IPS-18c (cell line): ENCODE measurements at regions not wholly inside any gene's neighbourhood (a gene's known extent, or its start where the extent isn't known, plus 50 kb on each side); places are given as distances from the start of the nearest gene placed in this dataset.
"Not testable (repeated sequence)": the region's sequence is repeated elsewhere in the genome, so short reads cannot be mapped to it uniquely, and the experiment has no call there.

Experiments used
- H3K4me3 ChIP-seq: 2 replicates; pipeline ENCODE4 v1.7.0; 2013; ENCODE audit warnings: low read depth, mild to moderate bottlenecking, low read length, moderate library complexity; ENCODE audit not compliant: insufficient read depth
- H3K9me3 ChIP-seq: one replicate; pipeline ENCODE4 v1.6.1; 2013; ENCODE audit warnings: mild to moderate bottlenecking, low read length, moderate library complexity; ENCODE audit not compliant: control insufficient read depth, insufficient read depth

DNA sequence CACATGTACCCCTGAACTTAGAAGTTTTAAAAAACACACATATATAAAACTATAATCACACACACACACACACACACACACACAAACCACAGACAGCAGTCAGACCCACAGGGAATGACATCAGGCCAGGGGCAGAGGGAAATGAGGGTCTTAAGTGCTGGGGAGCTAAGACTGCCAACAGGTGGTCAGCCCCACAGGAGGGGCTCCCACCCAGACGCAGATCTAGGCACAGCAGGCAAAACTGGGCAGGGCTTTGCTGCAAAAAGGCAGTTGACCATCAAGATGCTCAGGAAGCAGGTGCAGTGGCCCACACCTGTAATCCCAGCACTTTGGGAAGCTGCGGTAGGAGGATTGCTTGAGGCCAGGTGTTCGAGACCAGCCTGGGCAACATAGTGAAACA, 121.0 kb upstream of the LSM14A start:
- H3K4me3 ChIP-seq: no peak overlapping the region
- H3K9me3 ChIP-seq: no peaks in the 10 kb centered on the region

GRCh38 chr19:34057155-34057554, 115.1 kb upstream of the LSM14A start:
- no peaks in the 10 kb centered on the region for H3K9me3 ChIP-seq

DNA sequence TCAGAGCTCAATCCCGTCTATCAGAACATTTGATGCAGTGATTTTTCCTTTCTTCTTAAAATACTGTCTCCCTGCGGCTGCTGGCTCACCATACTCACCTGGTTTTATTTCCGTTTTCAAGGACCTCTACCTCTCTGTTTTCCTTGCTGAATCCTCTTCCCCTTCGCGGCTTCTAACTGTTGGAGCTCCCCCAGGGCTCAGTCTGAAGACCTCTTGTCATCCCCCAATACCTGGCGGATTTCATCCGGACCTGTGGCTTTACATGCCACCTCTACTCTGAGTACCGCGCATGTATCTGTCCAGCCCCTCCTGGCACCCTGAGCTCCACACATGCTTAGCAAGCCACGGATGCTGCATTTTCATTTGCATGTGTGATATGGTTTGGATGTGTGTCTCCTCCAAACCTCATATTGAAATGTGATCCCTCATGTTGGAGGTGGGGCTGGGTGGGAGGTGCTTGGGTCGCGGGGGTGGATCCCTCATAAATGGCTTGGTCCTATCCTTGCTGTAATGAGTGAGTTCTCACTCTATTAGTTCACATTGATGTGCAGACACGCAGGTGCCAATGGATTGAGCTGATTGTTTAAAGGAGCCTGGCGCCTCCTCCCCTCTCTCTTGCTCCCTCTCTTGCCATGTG, 106.2 kb upstream of the LSM14A start:
- H3K4me3 ChIP-seq: no peak overlapping the region
- H3K9me3 ChIP-seq: no peaks in the 10 kb centered on the region

More at GRCh38 chr19:34057155-34057554, 115.1 kb upstream of the LSM14A start:
- no peak overlapping the region for H3K4me3 ChIP-seq

DNA sequence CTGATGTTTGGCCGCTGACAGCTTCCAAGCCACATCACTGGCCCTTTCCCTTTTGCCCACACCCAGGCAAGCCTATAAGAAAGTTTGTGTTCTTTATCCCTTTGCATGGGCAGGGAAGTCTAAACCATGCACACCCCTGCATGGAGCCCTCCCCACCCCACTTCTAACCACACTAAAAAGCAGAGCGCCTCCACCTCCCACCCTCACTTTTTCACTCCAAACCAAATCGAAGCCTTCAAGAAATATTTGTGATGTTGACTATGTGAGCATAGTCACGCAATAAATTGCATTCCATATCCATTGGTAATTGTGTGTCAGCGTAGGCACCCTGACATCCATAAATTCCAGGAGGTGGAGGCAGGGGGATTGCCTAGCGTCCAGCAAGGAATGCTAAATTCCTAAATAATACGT, 104.4 kb upstream of the LSM14A start:
- no peaks in the 10 kb centered on the region for H3K9me3 ChIP-seq
- no peak overlapping the region for H3K4me3 ChIP-seq

DNA sequence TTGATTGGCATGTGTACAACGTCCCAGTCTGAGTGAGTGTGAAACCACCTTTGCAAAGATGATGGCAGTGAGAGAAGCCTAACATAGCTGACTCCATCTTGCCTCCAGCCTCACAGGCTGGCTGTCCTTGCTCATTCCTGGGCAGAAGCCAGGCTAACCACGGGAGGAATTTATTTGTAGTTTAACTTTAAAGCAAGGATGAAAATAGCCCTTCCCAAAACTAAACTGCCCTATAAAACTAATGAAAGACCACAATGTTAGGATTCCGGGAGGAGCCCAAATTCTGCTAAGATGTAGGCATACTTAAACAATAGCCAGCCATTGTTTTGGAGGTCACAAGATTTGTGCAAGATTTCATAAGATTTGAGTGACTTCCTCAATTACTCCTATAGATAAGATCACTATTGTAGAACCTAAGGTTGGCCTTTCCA, 96.6 kb upstream of the LSM14A start:
- Histone ChIP-seq H3K9me3 (no peaks in the 10 kb centered on the region), H3K4me3 (no peak overlapping the region)

- no peak overlapping the region for H3K4me3 ChIP-seq
- no peaks in the 10 kb centered on the region for H3K9me3 ChIP-seq
Observed at GRCh38 chr19:34082289-34083077, 89.8 kb upstream of the LSM14A start.

GRCh38 chr19:34084396-34085145, 87.7 kb upstream of the LSM14A start:
- no peak overlapping the region for H3K4me3 ChIP-seq
- H3K9me3 ChIP-seq: no peaks in the 10 kb centered on the region

- H3K4me3 ChIP-seq: no peak overlapping the region
Observed at GRCh38 chr19:34085336-34085735, 87.0 kb upstream of the LSM14A start.

DNA sequence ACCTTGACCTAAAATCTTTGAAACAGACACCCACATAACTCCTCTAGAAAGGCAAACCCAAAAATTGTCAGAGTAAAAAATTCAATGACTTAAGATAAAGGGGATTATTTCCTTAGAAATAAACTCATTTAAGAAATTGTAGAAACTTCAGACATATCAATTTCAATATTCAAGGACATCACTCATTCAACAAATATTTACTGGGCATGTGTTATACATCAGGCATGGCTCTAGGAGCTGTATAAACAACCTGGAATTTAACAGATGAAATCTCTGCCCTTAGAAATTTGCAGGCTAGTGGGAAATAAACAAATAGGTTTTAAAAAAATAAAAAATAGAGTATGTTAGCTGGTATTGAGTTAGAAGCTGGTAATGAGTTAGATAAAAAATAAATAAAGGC, 84.0 kb upstream of the LSM14A start:
- Histone ChIP-seq H3K9me3 (no peaks in the 10 kb centered on the region), H3K4me3 (no peak overlapping the region)

More at GRCh38 chr19:34085336-34085735, 87.0 kb upstream of the LSM14A start:
- H3K9me3 ChIP-seq: no peaks in the 10 kb centered on the region

DNA sequence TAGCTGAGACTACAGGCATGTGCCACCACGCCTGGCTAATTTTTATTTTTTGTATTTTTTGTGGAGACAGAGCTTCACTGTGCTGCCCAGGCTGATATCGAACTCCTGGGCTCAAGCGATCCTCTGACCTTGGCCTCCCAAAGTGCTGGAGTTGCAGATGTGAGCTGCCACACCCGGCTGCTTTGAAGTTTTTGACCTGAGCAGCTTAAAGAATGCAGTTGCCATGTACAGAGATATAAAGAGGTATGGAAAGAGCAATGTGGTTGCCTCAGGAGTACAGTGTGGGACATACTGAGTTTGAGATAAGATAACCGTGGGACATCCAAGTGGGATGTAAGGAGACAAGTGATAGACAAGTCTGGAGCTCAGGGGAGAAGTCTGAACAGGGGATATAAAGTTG, 82.7 kb upstream of the LSM14A start:
- Histone ChIP-seq H3K4me3 (no peak overlapping the region), H3K9me3 (no peaks in the 10 kb centered on the region)

DNA sequence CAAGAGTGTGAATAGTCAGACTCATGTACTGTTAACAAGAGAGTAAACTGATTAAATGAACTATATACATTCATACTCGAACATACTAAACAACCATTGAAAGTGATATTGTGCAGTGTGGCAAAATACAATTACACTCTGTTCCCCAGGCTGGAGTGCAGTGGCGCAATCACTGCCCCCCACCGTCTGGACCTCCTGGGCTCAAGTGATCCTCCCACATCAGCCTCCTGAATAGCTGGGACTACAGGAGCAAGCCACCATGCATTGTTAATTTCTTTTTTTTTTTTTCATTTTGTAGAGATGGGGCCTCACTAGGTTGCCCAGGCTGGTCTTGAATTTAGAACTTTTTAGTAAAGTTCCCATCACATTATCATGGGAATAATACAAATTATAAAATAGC, 77.3 kb upstream of the LSM14A start:
- H3K9me3 ChIP-seq: no peaks in the 10 kb centered on the region
- H3K4me3 ChIP-seq: no peak overlapping the region

- H3K4me3 ChIP-seq, H3K9me3 ChIP-seq: not testable (repeated sequence)
Observed at GRCh38 chr19:34095411-34095810, 76.9 kb upstream of the LSM14A start.

DNA sequence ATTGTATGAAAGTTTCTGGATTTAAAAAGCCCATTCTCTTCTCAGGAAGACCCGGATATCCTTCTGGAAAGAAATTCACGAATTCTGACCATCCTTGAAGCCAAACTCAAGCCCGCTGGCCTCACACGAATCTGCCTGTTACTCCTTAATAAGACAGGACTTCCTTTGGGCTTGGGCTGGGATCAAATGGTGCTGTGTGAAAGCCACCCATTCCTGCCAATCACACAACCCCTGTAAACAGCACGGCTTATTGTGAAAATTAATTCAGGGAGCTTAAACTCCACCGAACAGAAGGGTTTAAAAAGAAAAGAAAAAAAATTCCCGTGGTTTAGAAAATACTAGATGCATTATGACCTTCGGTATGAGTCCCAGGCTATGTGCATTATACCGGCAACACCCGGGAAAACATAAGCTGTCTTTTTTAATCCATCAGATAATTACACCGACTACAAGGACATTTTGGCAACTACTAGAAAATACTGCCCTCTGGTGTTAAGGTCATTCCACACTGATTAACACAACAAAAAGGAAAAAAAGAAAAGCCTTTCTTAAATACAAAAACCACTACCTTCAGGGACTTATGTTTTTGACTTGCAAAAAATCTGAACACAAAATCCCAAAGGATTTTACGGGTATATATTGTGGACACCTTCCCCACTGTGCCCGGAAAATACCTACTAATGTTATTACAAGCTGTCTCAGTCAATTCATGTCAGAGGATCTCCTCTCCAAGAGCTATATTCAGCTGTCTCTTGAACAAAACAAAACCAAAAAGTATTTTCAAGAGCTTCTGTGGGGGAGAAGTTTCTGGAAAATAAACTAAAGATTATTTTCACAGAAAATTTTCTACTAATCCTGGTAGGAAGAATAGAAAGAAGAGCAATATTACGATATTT, 76.0 kb upstream of the LSM14A start:
- Histone ChIP-seq H3K9me3 (no peaks in the 10 kb centered on the region), H3K4me3 (no peak overlapping the region)

GRCh38 chr19:34104096-34104495, 68.2 kb upstream of the LSM14A start:
- no peak overlapping the region for H3K4me3 ChIP-seq
- no peaks in the 10 kb centered on the region for H3K9me3 ChIP-seq

DNA sequence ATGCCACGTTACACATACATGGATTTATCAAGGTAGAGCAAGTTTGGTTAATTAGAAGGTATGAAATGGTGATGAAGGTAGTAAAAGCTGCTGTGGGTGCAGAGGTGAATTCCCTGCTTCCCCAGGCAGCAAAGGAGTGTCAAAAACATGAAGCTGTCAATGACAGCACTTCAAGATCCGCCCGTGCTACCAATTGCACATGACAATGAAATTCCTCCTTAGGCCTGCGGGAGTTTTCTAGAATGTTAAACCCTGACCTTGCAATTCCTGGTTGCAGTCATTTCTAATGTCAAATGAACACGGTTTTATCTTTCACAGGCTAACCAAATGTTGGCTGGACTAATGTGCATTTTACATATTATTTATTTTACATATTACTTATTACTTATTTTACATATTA, 67.7 kb upstream of the LSM14A start:
- Histone ChIP-seq H3K4me3 (no peak overlapping the region), H3K9me3 (no peaks in the 10 kb centered on the region)

DNA sequence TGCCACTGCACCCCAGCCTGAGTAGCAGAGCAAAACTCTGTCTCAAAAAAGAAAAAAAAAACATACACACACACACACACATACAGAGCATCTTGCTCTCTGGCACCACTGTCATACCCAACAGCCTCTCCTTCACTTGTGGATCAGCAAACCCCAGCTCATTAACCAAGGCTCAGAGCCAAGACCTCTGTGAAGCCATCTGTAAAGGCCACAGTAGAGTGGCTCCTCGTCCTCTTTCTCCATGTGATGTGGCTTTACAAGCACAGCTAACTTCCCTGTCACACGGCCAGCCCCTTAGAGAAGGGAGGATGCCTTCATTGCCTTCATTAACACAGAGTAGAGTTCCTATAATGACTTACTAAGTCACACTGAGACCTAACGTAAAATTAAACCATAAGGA, 62.7 kb upstream of the LSM14A start:
- H3K9me3 ChIP-seq: no peaks in the 10 kb centered on the region

More for the DNA sequence above, 62.7 kb upstream of the LSM14A start:
- H3K4me3 ChIP-seq: no peak overlapping the region
